IMR-90 (cell line): ENCODE measurements at regions not wholly inside any gene's neighbourhood (a gene's known extent, or its start where the extent isn't known, plus 50 kb on each side); places are given as distances from the start of the nearest gene placed in this dataset.

Experiments used
- ATAC-seq: fragments of 200-7000 bp; cut with Tn5 transposase; 2 replicates; pipeline ENCODE4 v1.9.1; 2020; ENCODE audit warnings: low read depth, mild to moderate bottlenecking, moderate library complexity
- BruUV-seq: library from RNA; stranded (reverse); fragments of 400-500 nt; replicated peaks from 2 replicates; lab custom pipeline; 2021; lab: Mats Ljungman, UMichigan
- CTCF ChIA-PET: fragments of 300-600 bp; formaldehyde crosslinking; extraction: SDS; loops from one replicate; lab custom pipeline; 2021; ENCODE audit warnings: antibody characterized with exemption; lab: Yijun Ruan, JAX
- POLR2A ChIA-PET: fragments of 300-600 bp; sonication (Branson Sonifier 250); formaldehyde crosslinking; loops from one replicate; lab custom pipeline; 2022; ENCODE audit warnings: antibody characterized with exemption; ENCODE audit not compliant: unreplicated experiment; lab: Charles Lee
- DNase-seq: peaks from one replicate; pipeline ENCODE4 v3.0.0; 2013
- H2AFZ ChIP-seq: replicated peaks from 2 replicates; pipeline ENCODE3; 2013; ENCODE audit warnings: low read length, mild to moderate bottlenecking; ENCODE audit not compliant: poor library complexity
- H2AK5ac ChIP-seq: 2 replicates; pipeline ENCODE4 v1.6.1; 2013; ENCODE audit warnings: low read depth, low read length, inconsistent platforms
- H2AK9ac ChIP-seq: replicated peaks from 2 replicates; pipeline ENCODE3; 2013; ENCODE audit warnings: mild to moderate bottlenecking, low read depth, low read length, moderate library complexity; ENCODE audit not compliant: poor library complexity
- H2BK120ac ChIP-seq: 2 replicates; pipeline ENCODE4 v1.6.1; 2013; ENCODE audit warnings: low read depth, low read length, inconsistent platforms
- H2BK15ac ChIP-seq: 3 replicates; pipeline ENCODE4 v1.6.1; 2013; ENCODE audit warnings: low read depth, low read length, inconsistent platforms
- H2BK20ac ChIP-seq: 2 replicates; pipeline ENCODE4 v1.6.1; 2013; ENCODE audit warnings: low read depth, mild to moderate bottlenecking, inconsistent platforms, low read length, moderate library complexity
- H2BK5ac ChIP-seq: 2 replicates; pipeline ENCODE4 v1.6.1; 2013; ENCODE audit warnings: mild to moderate bottlenecking, low read depth, low read length, inconsistent platforms; ENCODE audit not compliant: poor library complexity, severe bottlenecking
- H3K14ac ChIP-seq: replicated peaks from 2 replicates; pipeline ENCODE4 v1.6.1; 2013; ENCODE audit warnings: low read depth, low read length, inconsistent platforms
- H3K18ac ChIP-seq: 2 replicates; pipeline ENCODE4 v1.6.1; 2013; ENCODE audit warnings: low read depth, low read length, control low read depth
- H3K23ac ChIP-seq: 2 replicates; pipeline ENCODE4 v1.6.1; 2013; ENCODE audit warnings: low read depth, low read length, inconsistent platforms
- H3K27ac ChIP-seq: 2 replicates; pipeline ENCODE4 v1.5.1; 2013; ENCODE audit warnings: mild to moderate bottlenecking, control low read depth, low read length; ENCODE audit not compliant: insufficient read depth
- H3K27me3 ChIP-seq: 2 replicates; pipeline ENCODE4 v1.6.1; 2013; ENCODE audit warnings: low read length; ENCODE audit not compliant: control insufficient read depth, insufficient read depth
- H3K36me3 ChIP-seq: 2 replicates; pipeline ENCODE4 v1.6.1; 2013; ENCODE audit warnings: low read length, mixed read lengths; ENCODE audit not compliant: control insufficient read depth, insufficient read depth
- H3K4ac ChIP-seq: 2 replicates; pipeline ENCODE4 v1.6.1; 2013; ENCODE audit warnings: low read depth, low read length, inconsistent platforms
- H3K4me1 ChIP-seq: 2 replicates; pipeline ENCODE4 v1.6.1; 2013; ENCODE audit warnings: low read length, mixed read lengths; ENCODE audit not compliant: control insufficient read depth, insufficient read depth
- H3K4me2 ChIP-seq: 2 replicates; pipeline ENCODE4 v1.6.1; 2013; ENCODE audit warnings: low read depth, mild to moderate bottlenecking, control low read depth, low read length, moderate library complexity
- H3K4me3 ChIP-seq: 2 replicates; pipeline ENCODE4 v1.5.1; 2013; ENCODE audit warnings: low read depth, mild to moderate bottlenecking, control low read depth, low read length, moderate library complexity; ENCODE audit not compliant: insufficient read depth
- H3K56ac ChIP-seq: 2 replicates; pipeline ENCODE4 v1.6.1; 2013; ENCODE audit warnings: low read length, inconsistent platforms; ENCODE audit not compliant: insufficient read depth; ENCODE audit errors: extremely low read depth
- H3K79me1 ChIP-seq, 2 experiments: 2 replicates each; pipeline ENCODE4 v1.6.1; 2013; ENCODE audit warnings: low read length in 2 of 2, inconsistent platforms in 1 of 2, low read depth in 1 of 2
- H3K9ac ChIP-seq: 2 replicates; pipeline ENCODE4 v1.6.1; 2013; ENCODE audit warnings: low read depth, low read length, control low read depth
- H3K9me1 ChIP-seq: 2 replicates; pipeline ENCODE4 v1.6.1; 2013; ENCODE audit warnings: low read length, inconsistent platforms; ENCODE audit not compliant: insufficient read depth
- H3K9me3 ChIP-seq: 2 replicates; pipeline ENCODE4 v1.6.1; 2013; ENCODE audit warnings: low read length; ENCODE audit not compliant: control insufficient read depth, insufficient read depth
- H4K20me1 ChIP-seq: 2 replicates; pipeline ENCODE4 v1.6.1; 2013; ENCODE audit warnings: low read length, inconsistent platforms; ENCODE audit not compliant: insufficient read depth
- H4K5ac ChIP-seq: 2 replicates; pipeline ENCODE4 v1.6.1; 2013; ENCODE audit warnings: mild to moderate bottlenecking, low read depth, low read length, control low read depth
- H4K8ac ChIP-seq, 2 experiments: 2 replicates each; pipeline ENCODE4 v1.6.1; 2013; ENCODE audit warnings: low read depth in 2 of 2, low read length in 2 of 2, control low read depth in 1 of 2, inconsistent platforms in 1 of 2
- H4K91ac ChIP-seq: 2 replicates; pipeline ENCODE4 v1.6.1; 2013; ENCODE audit warnings: low read depth, low read length, inconsistent platforms; ENCODE audit not compliant: insufficient read depth
- MAFK ChIP-seq: IDR thresholded peaks from 2 replicates; pipeline ENCODE4 v1.6.1; 2012; ENCODE audit warnings: low read depth, low read length, improper control_type of control experiment
- MXI1 ChIP-seq: IDR thresholded peaks from 2 replicates; pipeline ENCODE4 v1.6.1; 2012; ENCODE audit warnings: low read depth, mild to moderate bottlenecking, low read length, moderate library complexity, borderline replicate concordance
- RCOR1 ChIP-seq: IDR thresholded peaks from 2 replicates; pipeline ENCODE4 v1.6.1; 2012; ENCODE audit warnings: mild to moderate bottlenecking, low read length, improper control_type of control experiment; ENCODE audit not compliant: insufficient replicate concordance
- dilution Hi-C: fragments of 300-500 bp; cut with HindIII; formaldehyde crosslinking; loops from one replicate; pipeline ENCODE4 v1.14.3; 2018; ENCODE audit warnings: low sequenced_read_pairs; ENCODE audit not compliant: unreplicated experiment
- in situ Hi-C: fragments of 300-500 bp; cut with MboI; formaldehyde crosslinking; loops from 3 replicates; pipeline ENCODE4 v1.14.3; 2019; ENCODE audit warnings: low sequenced_read_pairs, inconsistent platforms, mixed read lengths
- intact Hi-C: fragments of 100-400 bp; cut with micrococcal nuclease; formaldehyde crosslinking; loops from 2 replicates; pipeline ENCODE4 v1.10.0; 2022
- TF ChIP-seq, protein P1 (sequence below): conservative IDR thresholded peaks from 2 replicates; pipeline ENCODE4 v1.5.1; 2012; ENCODE audit warnings: mild to moderate bottlenecking, low read depth, low read length, improper control_type of control experiment

DNA sequence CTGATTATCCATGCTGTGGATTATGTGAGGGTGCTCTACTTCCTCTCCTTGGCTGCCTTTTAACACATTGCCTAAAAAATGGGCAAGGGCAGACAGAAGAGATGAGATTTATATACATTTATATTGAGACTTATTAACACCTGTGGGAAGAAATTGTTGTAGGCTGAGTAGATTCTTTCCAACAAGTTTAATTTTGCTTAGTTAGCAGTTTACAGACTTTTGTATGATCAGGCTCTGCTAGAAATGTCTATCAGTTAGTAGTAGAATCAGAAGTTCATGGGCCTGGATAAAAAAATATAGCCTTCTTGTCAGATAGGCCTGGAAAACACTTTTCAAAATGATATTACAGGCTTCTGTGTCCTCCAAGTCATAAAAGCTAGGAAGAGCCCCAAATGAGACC, 111.3 kb upstream of the LEF1 start:
- BruUV-seq, result no TSS peak
- dilution Hi-C loops, result no loop called here
- no peak for DNase-seq

More for the DNA sequence above, 111.3 kb upstream of the LEF1 start:
- no peak overlapping the region for H3K27ac ChIP-seq
- H3K9ac ChIP-seq, result no peak overlapping the region
- no peak overlapping the region for H2BK120ac ChIP-seq
- no peak overlapping the region for H2AFZ ChIP-seq
- TF ChIP-seq, protein P1, sequence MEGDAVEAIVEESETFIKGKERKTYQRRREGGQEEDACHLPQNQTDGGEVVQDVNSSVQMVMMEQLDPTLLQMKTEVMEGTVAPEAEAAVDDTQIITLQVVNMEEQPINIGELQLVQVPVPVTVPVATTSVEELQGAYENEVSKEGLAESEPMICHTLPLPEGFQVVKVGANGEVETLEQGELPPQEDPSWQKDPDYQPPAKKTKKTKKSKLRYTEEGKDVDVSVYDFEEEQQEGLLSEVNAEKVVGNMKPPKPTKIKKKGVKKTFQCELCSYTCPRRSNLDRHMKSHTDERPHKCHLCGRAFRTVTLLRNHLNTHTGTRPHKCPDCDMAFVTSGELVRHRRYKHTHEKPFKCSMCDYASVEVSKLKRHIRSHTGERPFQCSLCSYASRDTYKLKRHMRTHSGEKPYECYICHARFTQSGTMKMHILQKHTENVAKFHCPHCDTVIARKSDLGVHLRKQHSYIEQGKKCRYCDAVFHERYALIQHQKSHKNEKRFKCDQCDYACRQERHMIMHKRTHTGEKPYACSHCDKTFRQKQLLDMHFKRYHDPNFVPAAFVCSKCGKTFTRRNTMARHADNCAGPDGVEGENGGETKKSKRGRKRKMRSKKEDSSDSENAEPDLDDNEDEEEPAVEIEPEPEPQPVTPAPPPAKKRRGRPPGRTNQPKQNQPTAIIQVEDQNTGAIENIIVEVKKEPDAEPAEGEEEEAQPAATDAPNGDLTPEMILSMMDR, result no peak
- TF ChIP-seq RCOR1 (no peak), MAFK (peak; percentile 92), MXI1 (no peak)
- H3K23ac ChIP-seq, result no peak overlapping the region
- ChIA-PET CTCF (no interaction called here), POLR2A (no interaction called here)
- no peak overlapping the region for H4K91ac ChIP-seq
- H3K4ac ChIP-seq, result no peak overlapping the region
- in situ Hi-C loops (no loop called here), intact Hi-C loops (no loop called here)
- H3K27me3 ChIP-seq, result 0 out of 2 replicates have a peak, but pooled peaks cover 3% of the 10 kb centered on the region
- no peak for ATAC-seq
- H3K14ac ChIP-seq, result no peak overlapping the region
- no peaks in the 10 kb centered on the region for H3K9me1 ChIP-seq
- no peaks in the 10 kb centered on the region for H3K79me1 ChIP-seq
- H3K36me3 ChIP-seq, result no peaks in the 10 kb centered on the region
- H3K4me2 ChIP-seq, result no peak overlapping the region
- H2AK9ac ChIP-seq, result no peak overlapping the region
- H3K18ac ChIP-seq, result no peak overlapping the region
- H2BK15ac ChIP-seq, result no peak overlapping the region
- no peaks in the 10 kb centered on the region for H3K9me3 ChIP-seq
- no peak overlapping the region for H2BK5ac ChIP-seq
- H2BK20ac ChIP-seq, result no peak overlapping the region
- H3K4me3 ChIP-seq, result no peak overlapping the region
- no peak overlapping the region for H2AK5ac ChIP-seq
- no peak overlapping the region for H4K5ac ChIP-seq
- H4K8ac ChIP-seq, result no peak overlapping the region
- H3K4me1 ChIP-seq, result no peaks in the 10 kb centered on the region
- H4K20me1 ChIP-seq, result no peaks in the 10 kb centered on the region
- no peak overlapping the region for H3K56ac ChIP-seq
